B cell (primary cell): ENCODE measurements at regions not wholly inside any gene's neighbourhood (a gene's known extent, or its start where the extent isn't known, plus 50 kb on each side); places are given as distances from the start of the nearest gene placed in this dataset.

ENCODE experiments used
- CTCF ChIP-seq: fragments of 200-600 bp; IDR thresholded peaks from one replicate; pipeline ENCODE4 v1.8.0; 2022; ENCODE audit warnings: antibody characterized with exemption, mild to moderate bottlenecking
- EZH2 ChIP-seq: IDR thresholded peaks from 2 replicates; pipeline ENCODE4 v1.6.1; 2012; ENCODE audit warnings: borderline replicate concordance, low read depth, mild to moderate bottlenecking, moderate library complexity, low read length; ENCODE audit not compliant: insufficient read depth, poor library complexity, severe bottlenecking

GRCh38 chr6:139653111-139653510 is 278.7 kb upstream of the CITED2 start:
- no peak for TF ChIP-seq CTCF
- no peak for TF ChIP-seq EZH2
